ENCODE measurements at regions not wholly inside any gene's neighbourhood (a gene's known extent, or its start where the extent isn't known, plus 50 kb on each side); places are given as distances from the start of the nearest gene placed in this dataset.

DNA sequence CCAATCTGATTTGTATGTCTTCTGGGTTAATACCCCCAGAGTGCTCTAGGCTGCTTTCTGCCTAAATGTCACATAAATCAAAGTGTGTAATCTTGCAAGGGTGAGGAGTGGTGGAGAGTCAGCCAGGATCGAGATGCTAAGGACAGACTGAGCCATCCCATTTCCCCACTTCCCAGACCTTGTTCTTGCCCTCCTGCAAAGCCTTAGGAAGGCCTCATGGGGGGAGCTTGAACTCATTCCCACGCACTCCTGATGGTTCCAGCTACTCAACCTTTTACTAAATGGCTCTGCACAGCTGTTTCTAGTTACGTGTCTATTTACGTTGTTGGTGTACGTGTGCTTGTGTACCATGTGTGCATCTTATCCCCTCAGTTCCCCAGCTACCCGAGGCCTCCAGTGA lies 423.6 kb upstream of the TNP1 start:
- TF ChIP-seq, protein P1, sequence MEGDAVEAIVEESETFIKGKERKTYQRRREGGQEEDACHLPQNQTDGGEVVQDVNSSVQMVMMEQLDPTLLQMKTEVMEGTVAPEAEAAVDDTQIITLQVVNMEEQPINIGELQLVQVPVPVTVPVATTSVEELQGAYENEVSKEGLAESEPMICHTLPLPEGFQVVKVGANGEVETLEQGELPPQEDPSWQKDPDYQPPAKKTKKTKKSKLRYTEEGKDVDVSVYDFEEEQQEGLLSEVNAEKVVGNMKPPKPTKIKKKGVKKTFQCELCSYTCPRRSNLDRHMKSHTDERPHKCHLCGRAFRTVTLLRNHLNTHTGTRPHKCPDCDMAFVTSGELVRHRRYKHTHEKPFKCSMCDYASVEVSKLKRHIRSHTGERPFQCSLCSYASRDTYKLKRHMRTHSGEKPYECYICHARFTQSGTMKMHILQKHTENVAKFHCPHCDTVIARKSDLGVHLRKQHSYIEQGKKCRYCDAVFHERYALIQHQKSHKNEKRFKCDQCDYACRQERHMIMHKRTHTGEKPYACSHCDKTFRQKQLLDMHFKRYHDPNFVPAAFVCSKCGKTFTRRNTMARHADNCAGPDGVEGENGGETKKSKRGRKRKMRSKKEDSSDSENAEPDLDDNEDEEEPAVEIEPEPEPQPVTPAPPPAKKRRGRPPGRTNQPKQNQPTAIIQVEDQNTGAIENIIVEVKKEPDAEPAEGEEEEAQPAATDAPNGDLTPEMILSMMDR (conservative IDR thresholded peaks at IDR 0.05; ENCODE audit: low read length): no peak
- TF ChIP-seq EZH2phosphoT487 (IDR thresholded peaks at IDR 0.05; ENCODE audit: borderline replicate concordance, low read depth, low read length): no peak
